ENCODE measurements at regions not wholly inside any gene's neighbourhood (a gene's known extent, or its start where the extent isn't known, plus 50 kb on each side); places are given as distances from the start of the nearest gene placed in this dataset.

DNA sequence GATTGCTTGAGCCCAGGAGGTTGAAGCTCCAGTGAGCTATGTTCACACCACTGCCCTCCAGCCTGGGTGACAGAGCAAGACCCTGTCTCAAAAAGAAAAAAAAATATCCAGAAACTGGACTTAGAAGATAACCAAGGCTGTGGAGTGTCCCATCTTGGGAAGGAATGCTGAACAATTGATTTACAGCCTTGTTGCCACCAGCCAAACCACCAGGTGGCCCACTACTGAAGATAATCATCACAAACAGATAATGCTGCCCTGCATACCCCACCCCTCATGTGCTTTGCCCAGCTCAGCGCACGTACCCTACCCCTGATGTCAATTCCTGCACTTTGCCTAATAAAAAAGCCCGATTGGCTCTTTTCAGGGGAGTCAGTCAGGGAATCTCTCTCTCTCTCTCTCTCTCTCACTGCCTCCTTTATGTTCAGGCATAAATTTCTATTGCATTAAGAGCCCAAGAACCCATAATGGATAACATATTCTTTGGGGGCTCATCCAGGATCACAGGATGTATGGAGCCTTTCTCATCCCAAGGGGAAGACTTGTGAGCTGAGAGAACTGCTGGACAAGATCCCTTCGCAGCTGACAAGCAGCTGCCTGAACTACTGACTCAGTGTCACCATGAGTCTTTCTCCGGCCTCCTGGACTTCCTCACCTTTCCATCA, 166.4 kb downstream of the CD24 start:
- no peak for TF ChIP-seq JUNB (IDR thresholded peaks at IDR 0.05; ENCODE audit: unreplicated experiment)
- TF ChIP-seq, protein P1, sequence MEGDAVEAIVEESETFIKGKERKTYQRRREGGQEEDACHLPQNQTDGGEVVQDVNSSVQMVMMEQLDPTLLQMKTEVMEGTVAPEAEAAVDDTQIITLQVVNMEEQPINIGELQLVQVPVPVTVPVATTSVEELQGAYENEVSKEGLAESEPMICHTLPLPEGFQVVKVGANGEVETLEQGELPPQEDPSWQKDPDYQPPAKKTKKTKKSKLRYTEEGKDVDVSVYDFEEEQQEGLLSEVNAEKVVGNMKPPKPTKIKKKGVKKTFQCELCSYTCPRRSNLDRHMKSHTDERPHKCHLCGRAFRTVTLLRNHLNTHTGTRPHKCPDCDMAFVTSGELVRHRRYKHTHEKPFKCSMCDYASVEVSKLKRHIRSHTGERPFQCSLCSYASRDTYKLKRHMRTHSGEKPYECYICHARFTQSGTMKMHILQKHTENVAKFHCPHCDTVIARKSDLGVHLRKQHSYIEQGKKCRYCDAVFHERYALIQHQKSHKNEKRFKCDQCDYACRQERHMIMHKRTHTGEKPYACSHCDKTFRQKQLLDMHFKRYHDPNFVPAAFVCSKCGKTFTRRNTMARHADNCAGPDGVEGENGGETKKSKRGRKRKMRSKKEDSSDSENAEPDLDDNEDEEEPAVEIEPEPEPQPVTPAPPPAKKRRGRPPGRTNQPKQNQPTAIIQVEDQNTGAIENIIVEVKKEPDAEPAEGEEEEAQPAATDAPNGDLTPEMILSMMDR (conservative IDR thresholded peaks at IDR 0.05; ENCODE audit: low read depth in 2 of 2) = 0 out of 4 replicates have a peak, but pooled peaks of 1 of the 2 experiments have one; percentile 9
- TF ChIP-seq ZNF114 (CRISPR knock-in tag; IDR thresholded peaks at IDR 0.05) = no peak
- no peak for TF ChIP-seq EZH2phosphoT487 (IDR thresholded peaks at IDR 0.05; ENCODE audit: unreplicated experiment)
- TF ChIP-seq CREB1 (CRISPR knock-in tag; IDR thresholded peaks at IDR 0.05; ENCODE audit: low read depth) = no peak
- no peak for TF ChIP-seq EZH2 (IDR thresholded peaks at IDR 0.05; ENCODE audit: low read depth, unreplicated experiment)
- TF ChIP-seq POLR2AphosphoS5 (IDR thresholded peaks at IDR 0.05; ENCODE audit: low read depth) = no peak

Data from GM23338 (cell line).